ENCODE measurements at regions not wholly inside any gene's neighbourhood (a gene's known extent, or its start where the extent isn't known, plus 50 kb on each side); places are given as distances from the start of the nearest gene placed in this dataset.

GRCh38 chr13:105105471-105105870, 1430.0 kb downstream of the EFNB2 start:
- TF ChIP-seq REST (IDR thresholded peaks at IDR 0.05; ENCODE audit: low read depth) = no peak
- no peak for TF ChIP-seq TAF1 (IDR thresholded peaks at IDR 0.05; ENCODE audit: low read depth)
- TF ChIP-seq CEBPB (IDR thresholded peaks at IDR 0.05) = no peak
